GM04503 (cell line): ENCODE measurements at regions not wholly inside any gene's neighbourhood (a gene's known extent, or its start where the extent isn't known, plus 50 kb on each side); places are given as distances from the start of the nearest gene placed in this dataset.
"Not testable (repeated sequence)": the region's sequence is repeated elsewhere in the genome, so short reads cannot be mapped to it uniquely, and the experiment has no call there.

Source experiments
- DNase-seq: peaks from one replicate; pipeline ENCODE4 v3.0.0-alpha.2; 2012; ENCODE audit warnings: low read depth

DNA sequence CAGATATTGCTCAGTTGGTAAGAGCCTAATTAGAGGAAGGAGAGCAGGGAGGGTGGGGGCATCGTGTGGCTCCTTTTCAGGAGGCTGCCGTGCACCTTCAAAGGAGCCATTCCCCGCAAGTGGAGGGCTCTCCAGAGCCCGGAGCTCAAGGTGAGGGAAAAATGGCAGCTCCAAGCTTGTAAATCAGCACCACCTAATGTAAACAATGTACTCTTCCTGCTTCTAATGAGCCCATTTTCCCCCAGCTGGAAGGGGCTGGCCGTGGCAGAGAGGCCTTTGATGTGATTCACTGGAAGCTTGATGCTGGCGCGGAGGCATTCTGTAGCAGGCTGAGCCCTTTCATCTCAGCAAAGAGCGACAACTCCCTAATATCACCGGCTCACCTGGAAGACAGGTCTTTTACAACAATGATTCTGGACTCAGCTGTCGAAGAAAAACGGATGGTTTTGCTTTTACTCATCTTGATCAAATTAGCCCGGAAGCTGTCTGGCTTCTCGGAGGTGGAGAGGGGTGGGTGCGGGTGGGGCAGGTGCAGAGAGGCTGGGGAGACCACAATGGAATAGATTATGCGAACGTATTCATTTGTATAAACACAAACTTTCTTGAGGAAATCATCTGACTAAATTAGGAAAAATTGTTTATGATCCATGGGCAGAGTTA lies 112.5 kb downstream of the RRAGC start:
- no peak for DNase-seq

- DNase-seq = no peak
Measured at GRCh38 chr1:38746402-38746935, 113.1 kb downstream of the RRAGC start.

DNA sequence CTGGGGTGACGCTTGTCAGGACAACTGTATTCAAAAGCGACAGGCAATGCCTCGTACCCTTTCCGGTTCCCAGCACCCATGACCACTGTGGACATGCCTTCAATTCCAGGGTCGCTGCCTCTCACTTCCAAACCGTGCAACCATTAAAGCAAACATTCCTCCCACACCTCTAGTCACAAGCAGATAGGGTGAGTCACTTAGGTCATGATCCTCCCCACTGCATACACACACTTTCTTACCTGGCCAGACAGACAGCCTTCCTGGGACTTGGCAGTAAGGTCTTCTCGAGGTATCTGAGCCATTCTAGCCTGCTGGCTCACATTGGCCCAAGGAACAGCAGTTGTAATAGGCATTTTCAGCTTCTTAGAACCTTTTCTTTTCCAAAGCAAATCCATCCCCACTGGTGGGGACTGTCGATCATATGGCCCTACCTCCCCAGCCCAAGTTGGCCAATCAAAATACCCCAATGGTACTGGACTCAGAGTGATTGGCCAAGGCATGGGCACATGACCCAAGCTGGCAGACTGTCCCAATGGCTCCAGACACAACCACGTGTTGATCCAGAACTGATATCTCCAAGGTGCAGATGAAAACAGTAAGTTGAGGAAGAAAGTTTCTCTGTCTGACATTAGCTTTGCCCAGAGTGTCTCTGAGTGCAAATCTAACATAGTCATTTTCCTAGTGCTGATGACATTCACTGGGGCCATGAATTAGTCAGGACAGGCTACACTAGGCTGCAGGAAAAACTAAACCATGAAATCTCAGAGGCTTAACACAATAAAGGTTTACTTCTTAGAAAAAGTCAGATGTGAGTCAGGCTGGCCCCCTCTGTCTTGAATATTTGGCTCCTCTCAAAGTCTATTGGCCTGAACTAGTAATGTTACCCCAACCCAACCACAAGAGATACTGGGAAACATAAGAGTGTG lies 113.8 kb downstream of the RRAGC start:
- no peak for DNase-seq

DNA sequence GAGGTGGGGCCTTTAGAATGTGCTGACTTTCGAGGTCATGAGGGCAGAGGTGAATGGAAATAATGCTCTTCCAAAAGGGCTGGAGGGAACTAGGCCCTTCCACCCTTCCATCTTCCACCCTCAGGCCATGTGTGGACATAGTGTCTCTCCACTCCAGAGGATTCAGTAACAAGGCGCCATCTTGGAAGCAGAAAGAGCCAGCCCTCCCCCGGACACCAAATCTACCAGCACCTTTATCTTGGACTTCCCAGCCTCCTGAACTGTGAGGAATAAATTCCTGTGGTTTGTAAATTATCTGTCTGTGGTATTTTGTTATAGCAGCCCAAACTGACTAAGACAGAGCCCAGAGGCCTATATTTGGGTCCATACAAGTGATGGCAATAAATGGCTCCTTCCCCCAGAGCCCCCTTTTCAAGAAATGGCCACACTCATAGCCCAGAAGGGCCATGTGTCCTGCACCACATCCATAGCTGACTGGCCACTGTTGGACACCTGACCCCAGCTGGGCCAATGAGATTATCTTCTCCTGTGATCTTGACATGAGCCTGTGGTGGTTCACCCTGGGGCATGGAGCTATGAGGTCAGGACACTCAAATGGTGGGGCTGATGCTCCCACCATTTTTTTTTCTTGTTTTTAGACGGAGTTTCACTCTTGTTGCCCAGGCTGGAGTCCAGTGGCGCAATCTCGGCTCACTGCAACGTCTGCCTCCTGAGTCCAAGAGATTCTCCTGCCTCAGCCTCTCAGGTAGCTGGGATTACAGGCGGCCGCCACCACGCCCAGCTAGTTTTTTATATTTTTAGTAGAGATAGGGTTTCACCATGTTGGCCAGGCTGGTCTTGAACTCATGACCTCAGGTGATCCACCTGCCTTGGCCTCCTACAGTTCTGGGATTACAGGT lies 114.9 kb downstream of the RRAGC start:
- DNase-seq = no peak

- no peak for DNase-seq
Measured at GRCh38 chr1:38743184-38743583, 116.4 kb downstream of the RRAGC start.

DNA sequence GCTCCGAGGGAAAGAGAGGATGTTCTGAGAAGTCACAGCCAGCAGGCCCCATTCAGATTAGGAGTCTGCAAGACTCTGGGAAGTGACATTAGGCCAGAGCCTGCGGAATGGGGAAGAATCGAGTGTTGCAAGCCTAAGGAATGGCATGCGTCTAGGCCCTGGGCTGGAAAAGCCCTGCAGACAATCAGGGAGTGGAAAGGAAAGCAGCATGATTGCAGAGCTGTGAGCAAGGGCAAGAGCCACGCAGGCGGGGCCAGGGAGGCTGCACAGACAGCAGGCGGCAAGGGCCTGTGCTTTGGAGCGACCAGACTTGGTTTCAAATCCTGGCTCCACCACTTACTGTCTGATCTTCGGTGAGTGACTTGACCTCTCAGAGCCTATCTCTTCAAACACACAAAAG lies 118.2 kb downstream of the RRAGC start:
- DNase-seq = no peak

DNA sequence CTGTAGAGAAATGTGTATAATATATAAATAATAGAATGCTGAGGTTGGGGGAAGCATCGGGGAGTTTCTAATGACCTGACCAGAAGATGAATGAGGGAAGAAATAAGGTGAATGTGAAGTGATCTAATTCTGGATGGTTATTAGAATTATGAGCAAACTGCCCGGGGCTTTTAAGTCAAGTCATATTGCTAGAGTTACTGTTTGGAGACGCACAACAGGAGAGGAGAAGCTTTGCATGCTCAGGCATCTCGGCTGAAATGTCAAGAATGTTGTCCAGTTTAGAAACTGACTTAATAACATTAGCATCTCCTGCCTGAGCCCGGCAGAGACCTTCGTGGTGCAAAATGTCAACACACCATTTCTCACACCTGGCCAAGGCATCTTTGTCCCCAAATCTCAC lies 119.1 kb downstream of the RRAGC start:
- DNase-seq = no peak

DNA sequence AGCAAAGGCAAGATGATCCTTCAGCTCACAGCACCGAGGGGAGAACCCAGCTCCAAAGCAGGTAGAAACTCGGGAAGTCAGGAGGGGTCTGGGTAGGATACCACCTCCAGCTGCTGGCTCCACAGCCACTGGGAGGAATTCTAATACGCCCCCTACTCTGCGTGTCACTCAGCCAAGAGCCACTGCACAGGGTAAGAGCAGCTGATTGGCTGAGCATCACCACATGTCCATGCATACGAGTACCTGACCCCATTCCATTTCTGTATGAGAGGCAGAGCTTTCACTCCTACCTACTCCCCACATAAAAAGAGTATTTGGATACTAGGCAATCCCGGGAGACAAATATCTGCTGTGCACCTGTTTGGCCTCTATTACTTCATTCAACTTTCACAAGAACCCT lies 121.4 kb downstream of the RRAGC start:
- no peak for DNase-seq

DNA sequence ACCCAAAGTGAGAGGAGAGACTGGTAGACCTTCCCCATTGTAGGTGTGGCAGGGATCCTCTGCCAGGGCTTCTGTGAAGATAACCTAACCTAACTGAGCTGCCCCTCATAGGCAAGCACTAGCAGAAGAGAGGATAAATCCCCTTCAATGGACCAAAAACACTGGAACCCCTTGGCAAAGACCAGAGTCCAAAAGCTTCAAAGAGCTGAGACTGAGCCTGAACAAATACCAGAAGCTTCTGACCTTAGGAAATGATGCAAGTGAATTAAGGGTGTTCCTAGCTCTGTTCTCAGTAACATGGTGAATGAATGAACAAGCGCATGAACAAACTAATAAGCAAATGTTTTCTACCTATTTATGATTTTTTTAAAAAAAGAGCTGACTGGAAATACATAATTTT lies 123.2 kb downstream of the RRAGC start:
- no peak for DNase-seq

DNA sequence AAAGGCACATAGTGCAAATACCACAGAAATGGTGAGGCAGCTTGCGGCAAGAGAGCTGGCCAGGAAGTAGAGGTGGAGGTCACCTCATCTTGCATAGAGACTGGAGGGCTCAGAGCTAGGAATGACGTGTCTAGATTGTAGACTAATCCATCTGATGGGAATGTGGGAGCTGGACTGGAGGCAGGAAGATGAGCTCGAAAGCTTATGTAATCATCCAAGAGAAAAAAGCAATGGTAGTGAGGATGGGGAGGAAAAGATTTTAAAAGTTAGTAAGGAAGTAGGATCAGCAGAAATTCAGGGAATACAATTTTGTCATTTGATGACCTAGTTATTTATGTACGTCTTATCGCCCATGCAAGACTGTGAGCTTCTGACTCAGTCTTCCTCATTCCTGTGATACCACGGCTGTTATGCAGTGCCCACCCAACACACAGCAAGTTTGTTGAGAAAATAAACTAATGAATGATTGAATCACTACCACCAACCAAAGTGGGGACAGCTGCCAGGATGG lies 123.9 kb downstream of the RRAGC start:
- no peak for DNase-seq

DNA sequence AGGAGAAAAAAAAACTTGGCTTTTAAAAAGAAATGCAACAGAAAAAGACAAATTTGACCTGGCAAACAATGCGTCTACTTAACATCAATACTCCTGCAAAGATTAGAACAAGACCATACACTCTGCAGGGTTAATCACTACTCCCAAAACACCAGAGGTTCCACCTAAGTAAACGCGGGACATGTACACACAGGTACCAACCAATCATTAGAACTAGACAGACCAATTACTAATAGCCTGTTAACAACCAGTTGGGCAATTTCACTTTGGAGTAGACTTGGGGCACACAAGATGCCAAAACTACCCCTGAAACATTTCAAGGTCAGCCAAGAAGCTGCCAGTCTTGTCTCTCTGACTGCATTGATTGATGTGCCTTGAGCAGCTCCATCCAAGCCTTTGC lies 125.8 kb downstream of the RRAGC start:
- DNase-seq = no peak

DNA sequence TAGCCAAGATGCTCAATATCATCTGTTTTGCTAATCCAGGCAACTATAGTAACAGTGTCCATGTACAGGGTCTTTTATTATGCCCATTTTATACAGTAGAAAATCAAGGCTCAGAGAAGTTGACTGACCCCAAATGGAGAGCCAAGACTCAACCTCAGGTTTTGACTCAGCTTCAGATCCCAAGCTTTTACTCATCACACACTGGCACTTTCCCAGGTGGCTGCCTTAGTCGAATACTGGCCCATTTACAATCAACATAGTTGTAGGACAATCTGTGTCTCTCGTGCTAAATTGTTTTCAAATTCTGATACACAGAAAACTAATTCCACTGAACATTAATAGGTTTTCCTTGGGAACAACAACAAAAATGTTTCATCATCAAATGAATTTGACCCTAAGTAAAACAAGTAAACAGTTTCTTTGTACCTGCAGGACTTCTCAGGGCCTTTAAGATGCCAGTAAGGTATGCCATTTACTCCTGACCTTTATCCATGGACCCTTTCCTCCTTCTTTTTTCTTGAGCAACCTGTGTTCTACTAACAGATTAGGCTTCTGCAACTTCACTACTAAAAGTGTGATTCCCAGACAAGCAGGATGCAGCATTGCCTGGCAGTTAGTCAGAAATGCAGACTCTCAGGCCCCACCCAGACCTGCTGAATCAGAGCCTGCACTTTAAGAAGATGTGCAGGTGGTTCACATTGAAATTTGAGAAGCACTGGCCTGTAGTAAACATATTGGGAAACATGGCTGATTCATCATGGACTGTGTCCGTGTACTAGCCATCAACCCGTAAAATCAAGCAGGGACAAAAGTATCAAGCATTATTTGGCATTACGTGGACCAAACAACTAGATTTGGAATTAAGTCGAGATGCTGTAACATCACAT lies 128.8 kb downstream of the RRAGC start:
- DNase-seq = no peak

DNA sequence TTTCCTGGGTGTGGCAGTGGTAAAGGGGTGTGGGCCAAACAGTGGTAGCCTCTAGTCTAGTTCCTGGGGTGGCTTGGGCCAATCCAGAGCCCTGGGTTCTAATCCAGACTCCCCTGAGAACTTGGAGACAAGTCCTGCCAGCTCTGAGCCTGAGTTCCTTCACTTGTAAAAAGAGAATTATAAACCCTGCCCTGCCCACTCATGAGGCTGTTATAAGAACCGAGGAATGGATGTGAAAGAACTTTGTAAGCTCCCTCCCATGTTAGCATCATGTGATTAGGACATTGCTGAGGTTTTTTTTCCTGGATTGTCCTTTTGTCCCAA lies 131.0 kb downstream of the RRAGC start:
- DNase-seq = no peak

- DNase-seq = peak; percentile 13
Measured at GRCh38 chr1:38727684-38728584, 131.6 kb downstream of the RRAGC start.

GRCh38 chr1:38725321-38725961 lies 134.1 kb downstream of the RRAGC start:
- DNase-seq = not testable (repeated sequence)

DNA sequence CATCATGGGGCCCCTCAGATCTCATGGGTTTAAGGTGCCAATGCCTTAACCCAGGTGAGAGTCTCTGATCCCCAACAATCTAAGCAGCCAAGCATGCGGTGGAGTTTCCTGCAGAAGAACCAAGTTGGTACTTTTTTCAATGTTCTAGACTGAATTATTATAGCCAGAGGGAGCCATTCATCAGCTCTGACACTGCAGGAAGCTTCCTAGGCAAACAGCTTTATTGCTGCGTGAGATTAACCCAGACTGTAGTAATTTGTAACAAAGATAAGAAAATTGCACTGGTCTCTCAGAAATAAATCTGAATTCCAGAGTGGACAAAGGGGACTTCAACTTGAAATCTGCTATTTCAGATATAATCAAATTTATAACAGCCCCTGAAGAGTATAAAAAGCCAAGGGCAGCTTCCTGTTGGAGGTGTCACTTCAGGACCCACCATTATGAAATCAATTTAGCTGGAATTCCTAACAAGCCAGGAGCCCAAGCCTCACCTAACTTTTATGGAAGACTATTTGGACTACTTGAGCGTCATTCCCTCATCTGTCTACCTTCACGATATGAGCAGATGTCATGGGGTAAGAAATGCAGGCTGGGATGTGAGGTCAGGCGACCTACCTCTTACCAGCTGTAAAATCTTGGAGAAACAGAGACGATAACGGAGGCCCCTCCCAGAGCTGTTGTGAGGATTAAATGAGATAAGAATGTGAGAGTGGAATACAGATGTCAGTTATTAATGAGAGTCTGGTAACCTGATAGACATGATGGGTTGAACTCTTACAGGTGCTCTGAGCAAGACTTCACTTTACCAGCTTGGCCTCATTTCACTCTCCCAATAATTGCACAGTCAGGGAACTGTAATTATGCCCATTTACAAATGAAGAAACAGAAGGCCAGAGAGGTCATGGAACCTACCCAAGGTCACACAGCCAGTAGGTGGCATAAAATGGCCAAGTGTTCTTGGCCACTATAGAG lies 135.1 kb downstream of the RRAGC start:
- DNase-seq = no peak

GRCh38 chr1:38721816-38722215 lies 137.8 kb downstream of the RRAGC start:
- no peak for DNase-seq

DNA sequence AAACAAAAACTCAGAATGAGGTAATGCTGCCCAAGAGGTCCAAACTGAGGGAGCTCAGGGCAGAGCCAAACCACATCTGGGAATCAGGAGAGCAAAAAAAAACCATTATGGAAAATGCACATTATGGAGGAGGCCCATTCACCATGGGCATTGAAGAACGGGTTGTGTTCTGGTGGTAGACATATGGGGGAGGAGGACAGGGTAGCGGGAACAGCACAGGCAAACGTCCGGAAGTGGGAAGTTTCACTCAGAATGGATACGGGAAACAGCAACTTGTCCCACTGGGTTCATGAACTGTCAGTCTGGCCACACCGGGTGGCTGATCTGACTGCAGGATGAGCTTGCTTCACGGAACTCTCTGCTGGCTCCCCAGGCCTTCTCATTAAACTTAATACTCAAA lies 139.7 kb downstream of the RRAGC start:
- DNase-seq = no peak
